GM18502 (cell line): ENCODE measurements at regions not wholly inside any gene's neighbourhood (a gene's known extent, or its start where the extent isn't known, plus 50 kb on each side); places are given as distances from the start of the nearest gene placed in this dataset.
"Not testable (repeated sequence)": the region's sequence is repeated elsewhere in the genome, so short reads cannot be mapped to it uniquely, and the experiment has no call there.

Source experiments
- ATAC-seq: cut with Tn5 transposase; IDR thresholded peaks from one replicate; pipeline ENCODE4 v1.9.1; 2021; ENCODE audit warnings: mild to moderate bottlenecking; ENCODE audit not compliant: unreplicated experiment, poor library complexity

- ATAC-seq: no peak
Observed at GRCh38 chr1:103469801-103470200, 55.7 kb upstream of the RNPC3 start.

GRCh38 chr1:103467100-103467499 lies 58.4 kb upstream of the RNPC3 start:
- ATAC-seq: no peak

- ATAC-seq: peak; percentile 77
Observed at GRCh38 chr1:103461161-103462105, 64.1 kb upstream of the RNPC3 start.

- no peak for ATAC-seq
Observed at GRCh38 chr1:103460511-103460910, 65.0 kb upstream of the RNPC3 start.

GRCh38 chr1:103459346-103459745 lies 66.2 kb upstream of the RNPC3 start:
- no peak for ATAC-seq

- ATAC-seq: no peak
Observed at GRCh38 chr1:103457886-103458455, 67.5 kb upstream of the RNPC3 start.

GRCh38 chr1:103448560-103448959 lies 76.9 kb upstream of the RNPC3 start:
- ATAC-seq: no peak

- ATAC-seq: no peak
Observed at GRCh38 chr1:103447471-103447870, 78.0 kb upstream of the RNPC3 start.

GRCh38 chr1:103441342-103441741 lies 84.2 kb upstream of the RNPC3 start:
- no peak for ATAC-seq

- not testable (repeated sequence) for ATAC-seq
Observed at GRCh38 chr1:103436568-103437100, 88.9 kb upstream of the RNPC3 start.

- no peak for ATAC-seq
Observed at GRCh38 chr1:103435443-103435842, 90.1 kb upstream of the RNPC3 start.

GRCh38 chr1:103424650-103425049 lies 100.8 kb upstream of the RNPC3 start:
- no peak for ATAC-seq

GRCh38 chr1:103416681-103417286 lies 108.7 kb upstream of the RNPC3 start:
- ATAC-seq: no peak

GRCh38 chr1:103387898-103388297 lies 137.6 kb upstream of the RNPC3 start:
- no peak for ATAC-seq

- ATAC-seq: no peak
Observed at GRCh38 chr1:103373991-103374390, 151.5 kb upstream of the RNPC3 start.

- ATAC-seq: no peak
Observed at GRCh38 chr1:103372866-103373265, 152.6 kb upstream of the RNPC3 start.

GRCh38 chr1:103371234-103371633 lies 154.3 kb upstream of the RNPC3 start:
- ATAC-seq: no peak

GRCh38 chr1:103367186-103367585 lies 158.3 kb upstream of the RNPC3 start:
- ATAC-seq: no peak

GRCh38 chr1:103365860-103366569 lies 159.5 kb upstream of the RNPC3 start:
- no peak for ATAC-seq

GRCh38 chr1:103363008-103363365 lies 162.5 kb upstream of the RNPC3 start:
- ATAC-seq: no peak
